H9 (cell line): ENCODE measurements at regions not wholly inside any gene's neighbourhood (a gene's known extent, or its start where the extent isn't known, plus 50 kb on each side); places are given as distances from the start of the nearest gene placed in this dataset.

ENCODE experiments used
- DNase-seq: peaks from one replicate; pipeline ENCODE4 v3.0.0-alpha.2; 2017
- H2AFZ ChIP-seq: one replicate; pipeline ENCODE4 v1.6.1; 2013; ENCODE audit warnings: mild to moderate bottlenecking, low read length, control low read depth, moderate library complexity
- H2AK5ac ChIP-seq: 2 replicates; pipeline ENCODE4 v1.6.1; 2013; ENCODE audit warnings: low read length, control low read depth, mixed read lengths; ENCODE audit not compliant: insufficient read length
- H2BK120ac ChIP-seq: one replicate; pipeline ENCODE4 v1.6.1; 2013; ENCODE audit warnings: low read depth, mild to moderate bottlenecking, low read length, control low read depth, inconsistent platforms; ENCODE audit not compliant: poor library complexity, severe bottlenecking
- H2BK12ac ChIP-seq: 2 replicates; pipeline ENCODE4 v1.6.1; 2013; ENCODE audit warnings: low read length, control low read depth, mixed read lengths, low read depth; ENCODE audit not compliant: insufficient read length
- H2BK15ac ChIP-seq: 2 replicates; pipeline ENCODE4 v1.6.1; 2013; ENCODE audit warnings: low read depth, low read length, control low read depth
- H2BK20ac ChIP-seq: one replicate; pipeline ENCODE4 v1.6.1; 2013; ENCODE audit warnings: low read depth, mild to moderate bottlenecking, low read length, control low read depth, inconsistent platforms; ENCODE audit not compliant: poor library complexity, severe bottlenecking
- H2BK5ac ChIP-seq: 2 replicates; pipeline ENCODE4 v1.6.1; 2013; ENCODE audit warnings: low read length, control low read depth, mixed read lengths; ENCODE audit not compliant: insufficient read length
- H3K14ac ChIP-seq: 2 replicates; pipeline ENCODE4 v1.6.1; 2013; ENCODE audit warnings: low read length, control low read depth; ENCODE audit not compliant: insufficient read depth
- H3K18ac ChIP-seq: 2 replicates; pipeline ENCODE4 v1.6.1; 2013; ENCODE audit warnings: low read depth, mild to moderate bottlenecking, mixed read lengths, low read length, control low read depth; ENCODE audit not compliant: insufficient read length
- H3K23ac ChIP-seq: 2 replicates; pipeline ENCODE4 v1.6.1; 2013; ENCODE audit warnings: low read length, control low read depth, mixed read lengths, low read depth; ENCODE audit not compliant: insufficient read length
- H3K23me2 ChIP-seq: 2 replicates; pipeline ENCODE4 v1.6.1; 2013; ENCODE audit warnings: low read depth, mild to moderate bottlenecking, mixed read lengths, low read length, control low read depth; ENCODE audit not compliant: insufficient read length, poor library complexity, severe bottlenecking
- H3K27ac ChIP-seq: 2 replicates; pipeline ENCODE4 v1.5.1; 2013; ENCODE audit warnings: low read length, control low read depth, mixed read lengths, low read depth; ENCODE audit not compliant: insufficient read length
- H3K27me3 ChIP-seq: 2 replicates; pipeline ENCODE4 v1.6.1; 2013; ENCODE audit warnings: low read length, control low read depth, inconsistent platforms; ENCODE audit not compliant: insufficient read depth
- H3K4ac ChIP-seq: 2 replicates; pipeline ENCODE4 v1.6.1; 2013; ENCODE audit warnings: low read depth, mild to moderate bottlenecking, control low read depth, inconsistent platforms, low read length, moderate library complexity
- H3K4me1 ChIP-seq: 2 replicates; pipeline ENCODE4 v1.6.1; 2013; ENCODE audit warnings: low read length, control low read depth, inconsistent platforms; ENCODE audit not compliant: insufficient read depth
- H3K4me2 ChIP-seq: 2 replicates; pipeline ENCODE4 v1.6.1; 2013; ENCODE audit warnings: low read length, control low read depth, mixed read lengths; ENCODE audit not compliant: insufficient read length, insufficient read depth
- H3K56ac ChIP-seq: 2 replicates; pipeline ENCODE4 v1.6.1; 2013; ENCODE audit warnings: low read depth, mild to moderate bottlenecking, mixed read lengths, low read length, control low read depth; ENCODE audit not compliant: insufficient read length
- H3K79me1 ChIP-seq: 2 replicates; pipeline ENCODE4 v1.6.1; 2013; ENCODE audit warnings: low read depth, mild to moderate bottlenecking, moderate library complexity, low read length, control low read depth, inconsistent platforms; ENCODE audit not compliant: insufficient read depth, poor library complexity, severe bottlenecking
- H3K79me2 ChIP-seq: 2 replicates; pipeline ENCODE4 v1.6.1; 2013; ENCODE audit warnings: low read length, control low read depth, inconsistent platforms; ENCODE audit not compliant: insufficient read depth
- H3K9ac ChIP-seq: 2 replicates; pipeline ENCODE4 v1.6.1; 2013; ENCODE audit warnings: low read length, control low read depth, mixed read lengths; ENCODE audit not compliant: insufficient read length; ENCODE audit errors: extremely low read depth
- H3K9me3 ChIP-seq: one replicate; pipeline ENCODE4 v1.6.1; 2013; ENCODE audit warnings: low read depth, low read length, inconsistent platforms; ENCODE audit not compliant: control insufficient read depth
- H3T11ph ChIP-seq: one replicate; pipeline ENCODE4 v1.6.1; 2013; ENCODE audit warnings: mild to moderate bottlenecking, low read length, control low read depth, inconsistent platforms
- H4K20me1 ChIP-seq: one replicate; pipeline ENCODE4 v1.6.1; 2013; ENCODE audit not compliant: control insufficient read depth, insufficient read length, insufficient read depth
- H4K5ac ChIP-seq: 2 replicates; pipeline ENCODE4 v1.6.1; 2013; ENCODE audit warnings: low read depth, mild to moderate bottlenecking, mixed read lengths, low read length, control low read depth; ENCODE audit not compliant: insufficient read length
- H4K8ac ChIP-seq: replicated peaks from 2 replicates; pipeline ENCODE4 v1.6.1; 2013; ENCODE audit warnings: low read length, control low read depth, mixed read lengths, low read depth; ENCODE audit not compliant: insufficient read length
- H4K91ac ChIP-seq: 2 replicates; pipeline ENCODE4 v1.6.1; 2013; ENCODE audit warnings: low read depth, mild to moderate bottlenecking, moderate library complexity, mixed read lengths, low read length, control low read depth; ENCODE audit not compliant: insufficient read length
- H3K27ac Mint-ChIP-seq, 3 experiments: 2 replicates in 2 of 3; 3 replicates in 1 of 3; pipeline ENCODE4 v1.8.0; 2020 to 2021; ENCODE audit warnings: mixed read lengths in 3 of 3, mild to moderate bottlenecking in 1 of 3, moderate library complexity in 1 of 3
- H3K27me3 Mint-ChIP-seq: 2 replicates; pipeline ENCODE4 v1.8.0; 2021; ENCODE audit warnings: low read depth, mild to moderate bottlenecking, moderate library complexity, mixed read lengths
- H3K36me3 Mint-ChIP-seq, 3 experiments: 2 replicates in 2 of 3; 3 replicates in 1 of 3; pipeline ENCODE4 v1.8.0; 2020 to 2021; ENCODE audit warnings: low read depth in 3 of 3, mixed read lengths in 3 of 3; ENCODE audit not compliant: insufficient read depth in 1 of 3
- H3K4me1 Mint-ChIP-seq, 2 experiments: 2 replicates each; pipeline ENCODE4 v1.8.0; 2020; ENCODE audit warnings: mixed read lengths in 2 of 2
- H3K4me3 Mint-ChIP-seq, 2 experiments: 2 replicates in 1 of 2; 3 replicates in 1 of 2; pipeline ENCODE4 v1.8.0; 2020 to 2021; ENCODE audit warnings: mild to moderate bottlenecking in 2 of 2, mixed read lengths in 2 of 2, moderate library complexity in 1 of 2
- H3K9me3 Mint-ChIP-seq, 2 experiments: 2 replicates in 1 of 2; 3 replicates in 1 of 2; pipeline ENCODE4 v1.8.0; 2020; ENCODE audit warnings: mild to moderate bottlenecking in 2 of 2, mixed read lengths in 2 of 2, moderate library complexity in 1 of 2
- WGBS: extraction: QIAGEN DNeasy Blood & Tissue Kit; methylation state at CpG from one replicate; pipeline ENCODE4 v1.1.7; 2013; ENCODE audit warnings: missing lambda C conversion rate, low lambda C conversion rate, mixed read lengths; ENCODE audit not compliant: insufficient read length; ENCODE audit errors: extremely low coverage; 5-methylcytosine and 5-hydroxymethylcytosine counted together
- TF ChIP-seq, protein P1 (sequence below): fragments of 200-600 bp; sonication (generic); conservative IDR thresholded peaks from 3 replicates; pipeline ENCODE4 v1.8.0; 2021; ENCODE audit warnings: antibody characterized with exemption, mild to moderate bottlenecking

DNA sequence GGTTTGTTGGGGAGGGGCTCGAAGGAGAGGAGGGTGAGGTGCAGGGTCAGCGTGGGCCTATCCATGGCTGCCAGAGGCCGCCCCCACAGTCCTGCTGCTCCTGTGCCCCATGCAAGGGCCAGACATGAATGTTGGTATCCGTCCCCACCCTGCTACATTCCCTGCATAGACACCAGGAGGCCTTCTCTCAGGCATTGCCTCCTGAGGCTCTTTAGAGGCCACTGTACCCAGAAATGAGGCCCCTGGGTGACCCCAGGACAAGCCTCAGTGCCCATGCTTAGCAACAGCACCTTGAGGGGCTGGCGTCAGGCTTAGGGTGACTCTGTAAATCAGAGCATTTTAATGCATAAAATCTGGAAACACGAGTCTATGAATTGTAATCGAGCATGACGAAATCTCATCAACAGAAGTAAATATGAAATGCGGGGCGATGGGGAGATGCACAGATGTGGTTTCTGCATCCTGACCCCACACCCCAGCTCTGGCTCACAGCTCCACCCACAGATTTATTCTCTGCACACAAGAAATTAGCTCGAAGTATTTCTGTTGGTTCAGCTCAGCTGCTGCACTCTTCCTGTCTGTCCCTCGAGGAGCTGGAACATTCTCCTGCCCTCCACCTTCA lies 124.0 kb upstream of the CSF3R start:
- Histone ChIP-seq H3K27ac (no peak overlapping the region), H2BK12ac (no peak overlapping the region), H3K79me2 (no peaks in the 10 kb centered on the region), H3K18ac (no peak overlapping the region), H3K23me2 (no peaks in the 10 kb centered on the region), H3K4ac (no peak overlapping the region), H4K5ac (no peak overlapping the region), H4K8ac (no peak overlapping the region), H3T11ph (no peak overlapping the region), H2BK15ac (no peak overlapping the region), H3K79me1 (no peaks in the 10 kb centered on the region), H3K4me2 (no peak overlapping the region), H3K27me3 (no peaks in the 10 kb centered on the region), H3K23ac (no peak overlapping the region), H2AK5ac (no peak overlapping the region), H2BK20ac (no peak overlapping the region), H4K20me1 (peaks cover 2% of the 10 kb centered on the region), H3K9me3 (no peaks in the 10 kb centered on the region), H2BK5ac (no peak overlapping the region), H2BK120ac (no peak overlapping the region), H3K9ac (no peak overlapping the region), H3K56ac (no peak overlapping the region), H3K4me1 (no peaks in the 10 kb centered on the region), H4K91ac (no peak overlapping the region), H3K14ac (no peak overlapping the region), H2AFZ (no peak overlapping the region)
- WGBS: no CpG with 5 or more reads among the region's 12 CpGs
- Mint-ChIP-seq H3K4me3 (no peak overlapping the region), H3K4me1 (no peaks in the 10 kb centered on the region; a peak in 1 of 4 replicates), H3K9me3 (no peaks in the 10 kb centered on the region; a peak in 2 of 5 replicates), H3K36me3 (no peaks in the 10 kb centered on the region), H3K27ac (no peak overlapping the region; a peak in 1 of 7 replicates), H3K27me3 (peaks cover 18% of the 10 kb centered on the region)
- TF ChIP-seq, protein P1, sequence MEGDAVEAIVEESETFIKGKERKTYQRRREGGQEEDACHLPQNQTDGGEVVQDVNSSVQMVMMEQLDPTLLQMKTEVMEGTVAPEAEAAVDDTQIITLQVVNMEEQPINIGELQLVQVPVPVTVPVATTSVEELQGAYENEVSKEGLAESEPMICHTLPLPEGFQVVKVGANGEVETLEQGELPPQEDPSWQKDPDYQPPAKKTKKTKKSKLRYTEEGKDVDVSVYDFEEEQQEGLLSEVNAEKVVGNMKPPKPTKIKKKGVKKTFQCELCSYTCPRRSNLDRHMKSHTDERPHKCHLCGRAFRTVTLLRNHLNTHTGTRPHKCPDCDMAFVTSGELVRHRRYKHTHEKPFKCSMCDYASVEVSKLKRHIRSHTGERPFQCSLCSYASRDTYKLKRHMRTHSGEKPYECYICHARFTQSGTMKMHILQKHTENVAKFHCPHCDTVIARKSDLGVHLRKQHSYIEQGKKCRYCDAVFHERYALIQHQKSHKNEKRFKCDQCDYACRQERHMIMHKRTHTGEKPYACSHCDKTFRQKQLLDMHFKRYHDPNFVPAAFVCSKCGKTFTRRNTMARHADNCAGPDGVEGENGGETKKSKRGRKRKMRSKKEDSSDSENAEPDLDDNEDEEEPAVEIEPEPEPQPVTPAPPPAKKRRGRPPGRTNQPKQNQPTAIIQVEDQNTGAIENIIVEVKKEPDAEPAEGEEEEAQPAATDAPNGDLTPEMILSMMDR: no peak
- DNase-seq: no peak
